HK-2 (cell line): ENCODE measurements at regions not wholly inside any gene's neighbourhood (a gene's known extent, or its start where the extent isn't known, plus 50 kb on each side); places are given as distances from the start of the nearest gene placed in this dataset.
"Not testable (repeated sequence)": the region's sequence is repeated elsewhere in the genome, so short reads cannot be mapped to it uniquely, and the experiment has no call there.

Source experiments
- DNase-seq: peaks from one replicate; pipeline ENCODE4 v3.0.0-alpha.2; 2018; ENCODE audit not compliant: unreplicated experiment

DNA sequence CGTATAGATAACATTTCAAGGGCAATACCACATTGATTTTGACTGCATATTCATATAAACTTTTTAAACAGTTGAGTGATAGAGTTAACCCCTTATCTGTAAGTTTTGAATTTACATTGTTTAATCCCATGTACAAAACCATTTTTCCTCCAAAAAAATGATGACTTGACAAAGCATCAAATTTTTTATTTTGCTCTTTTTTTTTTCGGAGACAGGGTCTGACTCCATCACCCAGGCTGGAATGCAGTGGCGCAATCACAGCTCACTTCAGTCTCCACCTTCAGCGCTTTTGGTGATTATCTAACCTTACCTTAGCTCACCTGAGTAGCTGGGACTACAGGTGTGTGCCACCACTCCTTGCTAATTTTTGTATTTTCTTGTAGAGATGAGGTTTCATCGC, 1670.1 kb upstream of the CDH9 start:
- DNase-seq, result no peak

DNA sequence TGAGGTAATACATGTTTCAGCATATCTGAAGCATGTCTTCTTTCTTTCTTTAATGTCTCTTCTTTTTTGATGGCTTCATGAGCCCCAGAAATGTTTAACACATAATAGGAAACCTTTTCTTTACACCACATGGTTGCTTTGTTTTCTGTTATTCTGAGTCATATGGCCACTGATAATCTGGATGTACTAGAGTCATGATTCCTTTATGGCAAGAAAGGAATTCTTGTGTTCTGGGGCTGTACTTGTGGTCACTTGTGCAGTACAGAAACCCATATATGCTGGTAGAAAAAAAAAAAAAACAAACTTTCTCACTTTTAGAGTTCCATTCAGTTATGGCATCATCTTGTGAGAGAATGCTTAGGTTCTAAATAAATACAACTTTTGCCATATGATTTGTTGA, 1669.3 kb upstream of the CDH9 start:
- no peak for DNase-seq

DNA sequence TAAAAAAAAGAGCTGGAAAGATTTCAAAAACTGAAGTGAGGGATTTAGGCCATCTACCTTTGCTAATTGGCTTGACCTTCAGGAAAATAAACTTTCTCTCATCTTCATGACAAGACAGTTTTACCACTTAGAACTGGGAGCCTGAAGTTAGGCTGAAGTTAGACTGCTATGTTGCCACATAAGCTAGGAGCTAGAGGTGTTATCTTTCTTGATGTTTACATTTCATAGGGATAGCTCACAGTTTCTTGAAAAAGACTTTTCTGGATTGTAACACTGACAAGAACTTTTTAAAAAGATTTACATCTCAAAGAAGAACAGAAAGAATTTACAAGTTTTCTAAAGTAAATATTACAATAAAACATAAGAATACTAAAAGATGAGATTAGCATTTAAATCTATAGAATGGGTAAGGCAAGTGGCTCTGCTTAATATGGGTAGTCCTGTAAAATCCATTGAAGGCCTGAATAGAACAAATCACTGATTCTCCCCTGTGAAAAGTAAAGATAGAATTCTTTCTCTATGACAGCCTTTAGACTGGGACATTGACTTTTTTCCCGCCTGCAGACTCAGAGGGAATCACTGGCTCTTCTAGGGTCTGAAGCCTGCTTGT, 1665.4 kb upstream of the CDH9 start:
- no peak for DNase-seq

DNA sequence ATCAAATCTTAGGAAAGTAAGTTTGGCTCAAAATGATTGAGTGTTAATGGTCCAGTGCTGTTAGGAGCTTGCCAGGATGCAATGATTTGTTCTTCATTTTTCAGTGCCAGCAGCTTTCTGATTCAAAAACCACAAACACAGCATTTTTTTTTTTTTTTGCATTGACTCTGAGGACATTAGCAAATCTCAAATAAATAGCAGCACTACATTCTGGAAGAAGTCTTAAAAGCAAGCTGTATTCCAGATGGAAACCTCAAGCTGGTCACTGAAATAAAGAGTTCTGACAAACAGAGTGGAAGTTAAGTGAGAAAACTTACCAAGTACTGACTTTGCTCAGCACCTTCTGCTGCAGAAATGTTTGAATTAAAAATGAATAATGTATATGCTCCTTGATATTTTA, 1653.1 kb upstream of the CDH9 start:
- DNase-seq, result no peak

DNA sequence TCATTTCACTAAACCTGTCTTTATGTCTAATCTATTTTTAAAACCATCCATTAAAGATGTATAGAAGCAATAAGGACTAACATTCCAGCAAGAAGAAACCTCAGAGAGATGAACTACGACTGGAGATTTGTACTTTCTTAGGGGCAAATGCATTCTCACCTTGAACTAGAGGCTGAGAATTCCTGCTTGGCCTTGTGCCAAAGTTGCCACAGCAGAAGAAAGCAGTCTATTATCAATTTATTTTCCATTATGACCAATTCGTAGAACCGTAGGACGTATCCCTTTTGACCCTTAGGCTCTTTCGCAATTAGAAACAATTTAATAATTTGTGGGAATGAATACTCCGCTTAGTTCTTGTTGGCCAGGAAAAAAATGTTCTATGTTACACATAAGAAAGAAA, 1647.4 kb upstream of the CDH9 start:
- no peak for DNase-seq

DNA sequence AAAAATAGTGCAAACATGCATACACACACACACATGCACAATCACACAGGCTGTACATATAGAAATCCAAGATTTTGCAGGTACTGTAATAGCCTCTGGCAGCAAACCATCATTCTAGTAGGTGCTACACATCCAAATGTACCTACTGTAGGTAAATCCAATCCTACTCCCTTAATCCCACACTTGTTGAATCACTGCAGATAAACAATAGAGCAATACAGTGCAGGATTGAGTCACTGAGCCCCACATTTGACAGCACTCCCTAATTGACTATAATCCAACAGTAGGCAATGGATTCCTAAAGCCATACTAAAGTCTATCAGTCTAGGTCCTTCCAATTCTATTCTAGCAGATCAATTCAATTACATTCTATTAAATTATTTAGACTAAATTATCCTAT, 1640.5 kb upstream of the CDH9 start:
- DNase-seq, result no peak

DNA sequence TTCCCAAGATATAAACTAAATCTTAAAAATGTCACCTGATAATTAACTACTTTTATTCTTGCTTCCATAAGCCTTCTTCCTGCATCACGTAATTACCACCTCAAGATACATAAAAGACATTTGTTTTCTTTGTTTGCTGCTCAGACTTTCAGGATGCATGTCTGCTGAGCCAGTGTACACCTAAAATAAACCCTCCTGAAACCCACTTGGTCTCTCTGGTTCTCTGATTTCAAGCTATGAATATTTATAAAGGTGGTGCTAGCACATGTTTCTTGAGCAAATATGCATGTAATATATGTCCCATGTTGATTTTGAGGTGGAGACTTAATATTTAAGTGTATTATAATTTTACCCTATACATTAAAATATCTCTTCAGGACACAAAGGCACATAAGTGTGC, 1627.7 kb upstream of the CDH9 start:
- no peak for DNase-seq

DNA sequence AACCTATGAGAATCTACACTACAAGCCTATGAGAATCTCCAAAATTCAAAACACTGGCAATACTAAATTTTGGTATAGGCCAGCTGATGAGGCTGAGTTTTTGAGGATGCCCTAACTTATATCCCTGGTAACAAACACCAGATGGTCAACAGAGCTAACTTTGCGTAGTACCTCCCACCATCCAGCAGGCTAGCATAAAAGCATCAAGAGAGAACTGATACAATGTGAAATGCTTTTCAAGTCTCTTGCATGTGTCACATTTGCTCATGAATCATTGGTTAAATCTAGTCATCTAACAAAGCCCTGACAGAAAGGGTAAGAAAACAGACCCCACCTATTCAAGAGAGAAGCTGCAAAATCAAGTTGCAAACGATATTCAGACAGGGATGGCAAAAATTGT, 1609.7 kb upstream of the CDH9 start:
- no peak for DNase-seq

DNA sequence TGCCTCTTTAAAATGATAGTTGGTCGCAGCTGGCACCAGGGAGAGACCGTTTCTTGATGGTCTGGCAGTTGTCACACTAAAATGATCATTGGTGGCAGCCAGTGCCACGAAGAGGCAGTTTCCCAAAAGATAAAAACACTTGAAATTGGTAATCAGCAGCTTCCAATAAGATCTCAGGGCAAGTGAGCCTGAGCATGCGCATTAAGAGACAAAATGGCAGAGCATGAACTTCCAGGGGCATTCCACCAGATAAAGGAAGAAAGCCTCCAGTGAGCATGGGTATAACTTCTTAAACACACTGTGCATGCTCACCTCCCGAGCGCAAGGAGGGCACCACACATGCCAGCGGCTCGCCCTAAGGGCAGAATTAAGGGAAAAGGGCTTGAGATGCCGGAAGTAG, 1594.2 kb upstream of the CDH9 start:
- DNase-seq, result no peak

DNA sequence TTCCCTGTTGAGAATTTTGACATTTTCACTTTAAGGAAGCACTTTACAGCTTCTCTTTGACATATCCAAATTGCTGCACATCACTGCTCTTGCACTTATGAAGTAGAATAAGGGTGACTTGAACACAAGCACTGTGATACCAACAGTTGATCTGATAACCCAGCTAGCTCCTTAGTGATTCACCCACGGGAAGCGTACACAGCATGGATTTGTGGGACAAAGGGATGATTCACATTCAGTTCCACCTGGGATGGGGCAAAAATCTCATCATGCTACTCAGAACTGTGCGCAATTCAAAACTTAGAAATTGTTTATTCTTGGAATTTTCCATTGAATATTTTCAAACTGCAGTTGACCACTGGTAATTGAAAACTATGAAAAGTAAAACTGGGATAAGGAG, 1565.5 kb upstream of the CDH9 start:
- no peak for DNase-seq

DNA sequence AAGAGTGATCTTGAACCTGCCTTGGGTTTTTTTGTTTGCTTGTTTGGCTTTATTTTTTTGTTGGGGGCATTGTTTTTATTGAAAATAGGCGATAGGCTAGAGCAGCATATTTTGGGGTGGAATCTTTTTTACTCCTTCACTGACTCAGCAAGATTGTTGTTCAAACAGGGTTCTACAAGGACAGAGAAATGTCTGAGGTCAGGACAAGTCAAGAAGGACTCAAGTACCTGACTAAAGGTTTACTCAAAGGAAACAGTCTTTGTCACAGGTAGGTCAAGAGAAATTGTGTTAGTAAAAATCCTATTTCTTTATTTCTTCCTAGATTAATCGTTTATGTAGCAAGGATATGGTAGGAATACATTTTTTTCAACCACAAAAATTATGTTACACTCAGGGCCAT, 1564.0 kb upstream of the CDH9 start:
- no peak for DNase-seq

DNA sequence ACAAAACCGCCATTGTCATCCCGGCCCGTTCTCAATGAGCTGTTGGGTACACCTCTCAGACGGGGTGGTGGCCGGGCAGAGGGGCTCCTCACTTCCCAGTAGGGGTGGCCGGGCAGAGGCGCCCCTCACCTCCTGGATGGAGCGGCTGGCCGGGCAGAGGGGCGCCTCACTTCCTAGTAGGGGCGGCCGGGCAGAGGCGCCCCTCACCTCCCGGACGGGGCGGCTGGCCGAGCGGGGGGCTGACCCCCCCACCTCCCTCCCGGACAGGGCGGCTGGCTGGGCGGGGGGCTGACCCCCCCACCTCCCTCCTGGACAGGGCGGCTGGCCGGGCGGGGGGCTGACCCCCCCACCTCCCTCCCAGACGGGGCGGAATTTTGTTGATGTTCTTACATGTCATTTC, 1558.3 kb upstream of the CDH9 start:
- DNase-seq, result not testable (repeated sequence)

DNA sequence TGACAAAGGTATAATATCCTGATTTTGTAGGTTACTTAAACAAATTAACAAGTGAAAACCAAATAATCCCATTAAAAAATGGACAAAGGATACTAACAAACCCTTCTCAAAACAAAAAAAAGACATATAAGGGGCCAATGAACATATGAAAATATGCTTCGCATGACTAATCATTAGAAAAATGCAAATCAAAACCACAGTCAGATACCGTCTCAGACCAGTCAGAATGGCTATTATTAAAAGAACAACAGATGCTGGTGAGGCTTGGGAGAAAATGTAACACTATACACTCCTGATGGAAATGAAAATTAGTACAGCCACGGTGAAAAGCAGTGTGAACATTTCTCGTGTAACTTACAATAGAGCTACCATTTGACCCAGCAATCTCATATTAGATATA, 1542.2 kb upstream of the CDH9 start:
- DNase-seq, result no peak

DNA sequence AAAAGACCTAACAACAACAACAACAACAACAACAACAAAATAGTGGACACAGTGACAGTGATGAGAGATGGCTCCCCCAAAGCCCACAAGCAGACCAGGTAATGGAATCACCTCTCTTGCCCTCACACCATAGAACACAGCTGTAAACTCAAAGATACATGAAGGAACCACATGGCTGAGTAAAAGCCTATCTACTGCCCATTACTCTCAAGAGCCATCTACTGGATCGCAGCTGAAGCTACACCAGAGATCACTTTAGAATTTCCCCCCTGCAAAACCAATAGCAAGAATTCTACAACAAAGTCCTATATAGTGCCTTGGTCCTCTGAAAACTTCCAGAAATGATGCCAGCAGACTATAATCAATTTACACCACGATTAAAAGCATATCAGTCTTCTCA, 1537.6 kb upstream of the CDH9 start:
- peak; percentile 3 for DNase-seq

DNA sequence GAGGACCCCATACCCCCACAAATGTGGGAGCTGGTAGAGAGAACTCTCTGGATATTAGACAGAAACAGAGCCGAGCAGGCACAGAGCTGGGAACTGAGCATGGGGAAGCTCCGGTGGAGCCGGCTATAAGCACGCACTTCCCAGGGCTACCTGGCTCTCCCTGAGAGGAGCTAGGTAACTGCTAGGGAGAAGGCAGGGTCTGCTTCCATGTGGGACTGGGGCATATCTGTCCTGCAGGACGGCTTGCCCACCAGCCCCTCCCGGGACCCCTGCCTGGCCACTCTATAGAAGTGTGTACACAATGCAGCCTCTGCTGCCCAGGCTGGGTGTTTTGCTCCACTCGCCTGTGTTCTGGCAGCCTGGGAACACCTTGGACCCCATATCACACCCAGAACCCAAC, 1537.0 kb upstream of the CDH9 start:
- DNase-seq, result no peak

DNA sequence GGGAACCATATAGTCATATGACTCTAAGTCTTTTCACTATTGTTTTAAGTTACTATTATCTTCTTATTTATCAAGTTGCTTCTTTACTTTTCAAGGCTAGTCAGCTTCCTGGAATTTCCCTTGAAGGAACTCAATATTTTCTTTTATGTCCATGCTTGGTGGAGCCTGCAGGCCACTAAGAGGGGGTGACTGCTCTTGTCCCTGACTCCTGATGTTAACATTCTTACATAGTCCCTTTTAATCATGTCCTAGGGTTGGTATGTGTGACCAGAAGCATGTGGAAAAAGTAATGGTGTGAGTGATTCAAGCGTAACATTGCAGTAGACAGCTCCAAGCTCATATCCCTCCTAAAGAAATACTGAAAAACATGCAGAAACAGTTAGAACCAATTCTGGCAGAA, 1536.2 kb upstream of the CDH9 start:
- DNase-seq, result no peak

DNA sequence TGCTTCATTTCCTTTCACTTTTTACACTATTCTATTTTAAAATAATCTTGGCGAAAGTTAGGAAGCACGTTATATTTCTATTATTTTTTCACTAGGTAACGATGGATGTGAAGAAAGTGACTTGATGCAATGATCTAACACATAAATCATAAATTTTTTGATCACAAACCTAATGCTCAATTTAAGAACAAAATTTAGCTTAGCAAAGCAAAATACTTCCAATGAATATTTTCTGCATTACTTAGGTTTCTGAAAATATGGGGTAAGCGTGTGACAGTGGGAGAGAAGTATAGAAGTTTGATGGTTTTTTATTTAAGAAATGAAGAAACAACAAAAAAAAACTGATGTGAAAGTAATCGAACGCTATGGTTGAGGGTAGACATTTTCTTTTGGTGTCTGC, 1528.7 kb upstream of the CDH9 start:
- DNase-seq, result no peak

DNA sequence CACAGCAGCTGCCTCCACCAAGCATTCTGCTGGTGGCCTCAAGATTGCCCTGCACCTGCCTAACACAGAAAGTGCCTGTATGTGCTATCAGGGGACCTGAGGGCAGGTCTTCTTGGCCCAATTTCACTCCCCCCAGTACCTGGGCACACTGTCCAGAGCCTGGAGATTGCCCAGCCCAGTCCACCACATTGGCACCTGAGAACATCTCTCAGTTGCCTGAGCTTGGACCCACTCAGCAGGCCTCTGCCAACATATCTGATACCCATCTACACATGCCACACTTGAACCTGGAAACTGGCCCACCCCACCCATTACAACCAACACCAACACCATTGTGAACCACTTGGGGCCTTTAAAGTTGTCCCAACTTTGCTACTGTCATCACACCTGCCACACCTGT, 1523.1 kb upstream of the CDH9 start:
- no peak for DNase-seq

DNA sequence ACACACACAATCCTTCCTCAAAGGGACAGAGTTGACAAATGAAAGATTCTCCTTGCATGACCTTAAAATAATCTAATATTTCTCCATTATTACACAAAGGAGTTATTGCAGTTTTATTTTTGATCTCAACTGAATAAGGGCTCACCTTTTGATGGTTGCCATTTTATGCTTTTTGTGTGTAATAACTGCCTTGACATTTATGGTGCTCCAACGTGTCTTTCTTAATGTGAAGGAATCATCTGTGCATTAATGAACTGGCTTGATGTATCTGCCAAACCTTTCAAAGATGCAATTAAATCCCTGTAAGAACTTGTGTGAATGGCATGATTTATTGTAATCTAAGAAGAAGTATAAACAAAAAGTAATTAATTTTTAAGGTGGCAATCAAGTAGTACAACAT, 1519.8 kb upstream of the CDH9 start:
- DNase-seq, result no peak

DNA sequence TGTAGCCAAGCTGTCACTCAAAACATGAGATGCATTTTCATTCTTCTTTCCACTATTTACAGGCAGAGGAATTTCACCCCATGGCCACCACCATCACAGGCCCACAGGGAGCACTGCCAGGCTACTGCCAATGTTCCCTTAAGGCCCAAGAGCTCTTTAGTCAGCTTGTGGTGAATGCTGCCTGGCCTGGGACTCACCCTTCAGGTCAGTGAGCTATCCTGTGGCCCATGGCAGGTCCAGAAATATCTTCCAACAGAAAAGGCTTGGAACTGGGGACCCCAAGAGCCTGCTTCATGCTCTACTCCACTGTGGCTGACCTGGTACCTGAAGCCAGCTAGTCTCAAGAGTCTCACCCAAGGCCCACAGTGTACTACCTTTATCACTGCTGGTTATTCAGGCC, 1518.7 kb upstream of the CDH9 start:
- no peak for DNase-seq

DNA sequence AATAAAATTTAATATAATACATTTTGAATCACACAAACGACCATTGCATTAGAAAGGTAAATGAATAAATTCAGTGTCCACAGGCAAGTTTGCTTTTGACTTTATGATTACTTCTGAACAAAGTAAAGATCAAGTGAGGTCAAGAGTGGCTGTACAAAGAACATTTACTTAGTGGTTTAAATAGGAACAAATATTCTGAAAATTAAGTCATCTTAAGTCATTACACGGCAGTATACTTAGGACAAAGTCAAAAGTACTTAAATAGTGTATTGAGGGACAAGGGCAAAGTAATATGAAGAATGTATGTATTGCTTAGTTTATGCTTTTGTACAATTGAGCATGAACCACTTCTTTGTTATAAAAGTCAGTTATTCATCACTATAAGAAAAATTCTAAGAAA, 1511.2 kb upstream of the CDH9 start:
- no peak for DNase-seq

DNA sequence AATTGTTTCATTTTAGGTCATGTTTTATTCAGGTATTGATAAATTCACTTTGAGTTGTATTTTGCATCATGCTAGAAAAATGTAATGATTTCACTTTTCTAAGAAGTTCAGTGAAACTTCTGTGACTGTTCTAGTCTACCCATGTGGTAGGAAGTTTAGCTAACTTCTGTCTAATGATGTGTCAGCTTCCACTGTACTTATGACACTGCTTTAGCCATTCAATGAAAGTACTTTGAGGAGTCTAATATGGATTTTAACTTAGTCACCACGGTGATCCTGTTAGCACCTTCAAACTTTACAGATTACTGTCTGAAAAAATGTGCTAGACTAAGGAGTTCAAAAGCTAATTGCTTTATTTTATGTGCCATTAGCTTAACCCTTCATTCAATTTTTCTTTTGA, 1510.5 kb upstream of the CDH9 start:
- DNase-seq, result no peak

DNA sequence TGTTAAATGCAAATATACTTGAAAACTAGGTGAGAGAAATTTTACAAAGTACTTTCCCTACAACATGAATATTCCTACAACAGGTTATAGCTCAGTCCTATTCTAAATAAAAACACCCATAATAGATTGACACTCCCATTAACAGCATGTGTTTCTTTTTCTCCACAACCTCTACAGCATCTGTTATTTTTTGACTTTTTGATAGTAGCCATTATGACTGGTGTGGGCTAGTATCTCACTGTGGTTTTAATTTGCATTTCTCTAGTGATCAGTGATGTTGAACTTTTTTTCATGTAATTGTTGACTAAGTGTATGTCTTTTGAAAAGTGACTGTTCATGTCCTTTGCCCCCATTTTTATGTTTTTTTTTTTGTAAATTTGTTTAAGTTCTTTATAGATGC, 1506.1 kb upstream of the CDH9 start:
- no peak for DNase-seq

DNA sequence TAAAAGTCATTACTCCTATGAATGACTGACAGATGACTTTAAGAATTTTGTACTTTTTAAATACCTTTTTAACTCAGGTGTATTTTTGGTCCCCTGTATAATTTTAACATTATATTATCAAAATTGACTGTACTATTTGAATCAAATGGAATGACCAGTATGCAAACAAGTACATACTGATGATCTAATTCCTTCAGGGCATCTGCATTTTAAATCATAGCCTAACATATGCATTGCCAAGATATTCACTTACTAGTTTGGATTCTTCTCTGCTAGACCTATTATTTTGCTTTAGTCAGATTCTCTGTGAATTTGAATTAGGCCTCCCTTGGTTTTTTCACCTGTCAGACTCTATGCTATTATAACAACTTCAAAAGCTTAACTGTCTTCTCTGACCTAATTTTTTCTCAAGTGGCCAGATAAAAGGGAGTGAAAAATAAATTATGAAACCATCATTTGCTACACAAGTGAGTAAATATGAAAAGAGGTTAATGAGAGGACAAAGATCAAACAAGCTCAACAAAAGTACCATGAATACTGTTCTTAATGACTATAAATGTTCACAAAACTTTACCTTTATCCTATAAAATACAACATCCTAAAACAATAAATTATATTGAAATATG, 1505.2 kb upstream of the CDH9 start:
- no peak for DNase-seq
